ENCODE measurements at regions not wholly inside any gene's neighbourhood (a gene's known extent, or its start where the extent isn't known, plus 50 kb on each side); places are given as distances from the start of the nearest gene placed in this dataset.

- FAIRE-seq: no peak
- no peak for DNase-seq (ENCODE audit: insufficient read length, low spot score)
- no peak for TF ChIP-seq CTCF (IDR thresholded peaks at IDR 0.05; ENCODE audit: insufficient read depth, missing control alignments)
Measured at GRCh38 chr11:36985562-36985961, 387.5 kb upstream of the RAG2 start.

GRCh38 chr11:36976741-36977140 is 378.7 kb upstream of the RAG2 start:
- no peak for DNase-seq (ENCODE audit: insufficient read length, low spot score)
- FAIRE-seq: no peak
- no peak for TF ChIP-seq CTCF (IDR thresholded peaks at IDR 0.05; ENCODE audit: insufficient read depth, missing control alignments)

- TF ChIP-seq CTCF (IDR thresholded peaks at IDR 0.05; ENCODE audit: insufficient read depth, missing control alignments): no peak
- DNase-seq (ENCODE audit: insufficient read length, low spot score): no peak
- FAIRE-seq: no peak
Measured at GRCh38 chr11:36974771-36975170, 376.7 kb upstream of the RAG2 start.

DNA sequence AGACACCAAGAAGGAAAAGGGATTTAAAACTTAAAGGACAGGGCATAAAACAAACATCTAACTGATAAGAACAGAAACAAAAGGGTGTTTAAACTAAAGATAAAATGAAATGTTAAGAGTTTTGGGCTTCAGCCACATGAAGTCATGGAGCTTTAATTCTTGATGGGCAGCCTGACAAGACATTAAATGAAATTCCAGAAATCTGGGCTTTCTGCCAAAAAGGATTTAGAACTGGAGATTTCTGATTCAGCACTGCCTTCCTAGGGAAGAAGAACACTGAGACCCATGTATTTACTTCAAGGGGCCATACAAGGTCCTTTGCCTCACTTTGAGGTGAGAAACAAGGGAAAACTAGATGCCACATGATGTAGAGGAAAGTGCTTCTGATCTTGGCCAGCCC is 355.9 kb upstream of the RAG2 start:
- no peak for DNase-seq (ENCODE audit: insufficient read length, low spot score)
- no peak for FAIRE-seq
- no peak for TF ChIP-seq CTCF (IDR thresholded peaks at IDR 0.05; ENCODE audit: insufficient read depth, missing control alignments)

GRCh38 chr11:36948460-36949127 is 350.6 kb upstream of the RAG2 start:
- no peak for TF ChIP-seq CTCF (IDR thresholded peaks at IDR 0.05; ENCODE audit: insufficient read depth, missing control alignments)
- no peak for DNase-seq (ENCODE audit: insufficient read length, low spot score)
- FAIRE-seq: no peak

DNA sequence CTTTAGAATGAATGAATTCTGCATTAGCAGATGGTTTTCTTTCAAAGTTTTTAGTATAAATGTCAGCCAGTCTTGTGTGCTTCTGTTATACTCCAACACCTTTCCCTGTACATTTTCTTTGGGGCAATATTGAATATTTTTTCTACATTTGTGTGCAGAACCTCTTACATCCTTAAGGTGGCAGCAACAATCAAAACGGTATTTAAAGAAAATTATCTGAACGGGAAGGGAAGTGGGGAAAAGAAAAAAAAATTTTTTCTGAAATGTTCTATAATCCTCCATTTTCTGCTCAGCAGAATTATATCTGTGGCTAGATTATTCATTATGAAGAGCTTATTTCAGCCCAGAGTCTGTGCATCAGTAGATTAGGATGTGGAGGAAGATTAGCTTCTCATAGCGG is 347.3 kb upstream of the RAG2 start:
- no peak for DNase-seq (ENCODE audit: insufficient read length, low spot score)
- FAIRE-seq: peak; percentile 71
- TF ChIP-seq CTCF (IDR thresholded peaks at IDR 0.05; ENCODE audit: insufficient read depth, missing control alignments): peak; percentile 58

DNA sequence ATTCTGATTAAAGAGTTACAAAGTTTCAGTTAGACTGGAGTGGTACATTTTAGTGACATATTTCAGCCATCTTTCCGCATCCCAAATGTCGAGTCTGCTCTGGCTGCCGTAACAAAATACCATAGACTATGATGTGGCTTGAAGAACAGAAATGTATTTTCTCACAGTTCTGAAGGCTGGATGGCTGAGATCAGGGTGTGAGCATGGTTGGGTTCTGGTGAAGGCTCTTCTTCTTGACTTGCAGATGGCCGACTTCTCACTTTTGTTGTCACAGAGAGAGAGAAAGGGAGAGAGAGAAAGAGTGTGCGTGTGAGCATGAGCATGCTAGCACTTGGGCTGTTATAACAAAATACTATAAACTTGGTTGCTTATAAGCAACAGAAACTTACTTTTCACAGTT is 335.4 kb upstream of the RAG2 start:
- FAIRE-seq: no peak
- no peak for DNase-seq (ENCODE audit: insufficient read length, low spot score)

More for the DNA sequence above, 335.4 kb upstream of the RAG2 start:
- TF ChIP-seq CTCF (IDR thresholded peaks at IDR 0.05; ENCODE audit: insufficient read depth, missing control alignments): no peak
